Liver (tissue), 8 donors: ENCODE measurements at regions not wholly inside any gene's neighbourhood (a gene's known extent, or its start where the extent isn't known, plus 50 kb on each side); places are given as distances from the start of the nearest gene placed in this dataset.

Source experiments
- DNase-seq: peaks from one replicate; pipeline ENCODE4 v3.0.0-alpha.2; 2017; ENCODE audit warnings: low spot score
- H3K27ac ChIP-seq, 2 donors: one replicate each; pipeline ENCODE4 v1.7.0; 2013; ENCODE audit warnings: inconsistent platforms in 2 of 2, low read length in 2 of 2, control low read depth in 1 of 2, low read depth in 1 of 2, mild to moderate bottlenecking in 1 of 2
- H3K27me3 ChIP-seq, 4 donors: one replicate each; pipeline versions ENCODE4 v1.6.1 to v1.7.0; 2013; ENCODE audit warnings: low read length in 3 of 4, inconsistent platforms in 1 of 4, mild to moderate bottlenecking in 1 of 4, moderate library complexity in 1 of 4; ENCODE audit not compliant: control insufficient read depth in 4 of 4, insufficient read depth in 4 of 4
- H3K36me3 ChIP-seq, 4 donors: one replicate each; pipeline versions ENCODE4 v1.6.1 to v1.7.0; 2013; ENCODE audit warnings: low read length in 3 of 4, mild to moderate bottlenecking in 3 of 4, low read depth in 1 of 4, moderate library complexity in 1 of 4; ENCODE audit not compliant: control insufficient read depth in 4 of 4, insufficient read depth in 3 of 4
- H3K4me1 ChIP-seq, 4 donors: one replicate each; pipeline versions ENCODE4 v1.6.1 to v1.7.0; 2013; ENCODE audit warnings: low read length in 3 of 4, mild to moderate bottlenecking in 3 of 4, moderate library complexity in 1 of 4; ENCODE audit not compliant: control insufficient read depth in 4 of 4, insufficient read depth in 4 of 4
- H3K4me3 ChIP-seq, 3 donors: one replicate each; pipeline versions ENCODE4 v1.6.1 to v1.7.0; 2013; ENCODE audit warnings: low read length in 3 of 3, control low read depth in 1 of 3, low read depth in 1 of 3, mild to moderate bottlenecking in 1 of 3
- H3K9ac ChIP-seq, 2 donors: one replicate each; pipeline ENCODE4 v1.7.0; 2013; ENCODE audit warnings: low read length in 2 of 2, mild to moderate bottlenecking in 2 of 2, moderate library complexity in 2 of 2, control low read depth in 1 of 2, low read depth in 1 of 2
- H3K9me3 ChIP-seq, 4 donors: one replicate each; pipeline versions ENCODE4 v1.6.1 to v1.7.0; 2013; ENCODE audit warnings: low read length in 3 of 4; ENCODE audit not compliant: control insufficient read depth in 4 of 4
- CTCF ChIP-seq: fragments of 150-350 bp; IDR thresholded peaks from 2 replicates; pipeline ENCODE4 v1.5.1; 2017; ENCODE audit warnings: improper control_type of control experiment, low read depth, low read length; ENCODE audit not compliant: missing input control
- EGR1 ChIP-seq, 2 donors: IDR thresholded peaks; 2 replicates each; pipeline ENCODE4 v1.6.1; 2016 to 2018; ENCODE audit warnings: antibody characterized with exemption in 2 of 2, low read depth in 2 of 2
- FOXA2 ChIP-seq: IDR thresholded peaks from 2 replicates; pipeline ENCODE4 v1.6.1; 2016; ENCODE audit warnings: antibody characterized with exemption
- HNF4A ChIP-seq, 2 donors: conservative IDR thresholded peaks; 2 replicates each; pipeline ENCODE4 v1.6.1; 2016; ENCODE audit warnings: antibody characterized with exemption in 2 of 2, mild to moderate bottlenecking in 2 of 2
- HNF4G ChIP-seq: IDR thresholded peaks from 2 replicates; pipeline ENCODE4 v1.6.1; 2016; ENCODE audit warnings: antibody characterized with exemption
- MAX ChIP-seq: IDR thresholded peaks from 2 replicates; pipeline ENCODE4 v1.6.1; 2016; ENCODE audit warnings: antibody characterized with exemption
- NR2F2 ChIP-seq: IDR thresholded peaks from 2 replicates; pipeline ENCODE4 v1.6.1; 2016; ENCODE audit warnings: antibody characterized with exemption
- RAD21 ChIP-seq, 2 donors: IDR thresholded peaks; 2 replicates each; pipeline ENCODE4 v1.6.1; 2016; ENCODE audit warnings: antibody characterized with exemption in 2 of 2, mild to moderate bottlenecking in 2 of 2
- RXRA ChIP-seq, 2 donors: IDR thresholded peaks; 2 replicates each; pipeline ENCODE4 v1.6.1; 2017 to 2018; ENCODE audit warnings: antibody characterized with exemption in 2 of 2, mild to moderate bottlenecking in 1 of 2
- SP1 ChIP-seq: IDR thresholded peaks from 2 replicates; pipeline ENCODE4 v1.6.1; 2018; ENCODE audit warnings: antibody characterized with exemption, mild to moderate bottlenecking
- TAF1 ChIP-seq: conservative IDR thresholded peaks from 2 replicates; pipeline ENCODE4 v1.6.1; 2016; ENCODE audit warnings: antibody characterized with exemption, mild to moderate bottlenecking
- YY1 ChIP-seq: IDR thresholded peaks from 2 replicates; pipeline ENCODE4 v1.6.1; 2016; ENCODE audit warnings: antibody characterized with exemption, mild to moderate bottlenecking
- WGBS: extraction: QIAGEN DNeasy Blood & Tissue Kit; methylation state at CpG from one replicate; pipeline ENCODE4 v1.1.7; 2013; 5-methylcytosine and 5-hydroxymethylcytosine counted together
- TF ChIP-seq, protein P1 (sequence below): IDR thresholded peaks from 2 replicates; pipeline ENCODE4 v1.6.1; 2016; ENCODE audit warnings: antibody characterized with exemption
- TF ChIP-seq, protein P2 (sequence below): IDR thresholded peaks from 2 replicates; pipeline ENCODE4 v1.6.1; 2016; ENCODE audit warnings: antibody characterized with exemption, mild to moderate bottlenecking
- donor health status: healthy.
- donor health status: healthy.
- donor health status: healthy.
- donor health status: healthy.
- donor health status: healthy.

- Histone ChIP-seq H3K9me3 (no peaks in the 10 kb centered on the region), H3K4me3 (no peak overlapping the region), H3K36me3 (no peaks in the 10 kb centered on the region), H3K9ac (no peak overlapping the region), H3K4me1 (no peaks in the 10 kb centered on the region), H3K27me3 (no peaks in the 10 kb centered on the region), H3K27ac (no peak overlapping the region)
- no peak for DNase-seq
- WGBS = 92% methylated on average over 9 of the region's 9 CpGs
- TF ChIP-seq RXRA (IDR thresholded peaks at IDR 0.05) (no peak), YY1 (no peak), HNF4G (no peak), RAD21 (IDR thresholded peaks at IDR 0.05) (no peak), CTCF (no peak)
Observed at GRCh38 chr1:14440166-14440565, 158.3 kb upstream of the KAZN start.

DNA sequence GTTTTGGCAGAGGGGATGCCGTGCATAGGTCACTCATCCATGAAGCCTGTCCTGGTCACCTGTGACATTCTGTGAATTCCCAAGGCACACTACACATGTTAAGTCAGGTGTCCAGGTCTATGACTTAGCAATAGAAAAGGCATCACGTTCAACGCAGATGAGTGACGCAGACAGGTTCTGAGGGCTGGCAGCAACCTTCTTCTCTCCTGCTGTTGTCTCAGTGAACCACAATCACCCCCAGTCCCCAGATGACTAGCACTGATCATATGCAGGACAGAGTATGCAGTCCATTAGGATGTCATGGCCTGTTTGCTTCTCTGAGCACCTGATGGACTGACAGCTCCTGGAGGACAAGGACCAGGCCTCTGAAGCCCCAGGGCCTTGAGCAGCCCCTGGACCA, 157.8 kb upstream of the KAZN start:
- Histone ChIP-seq H3K27ac (no peak overlapping the region), H3K9ac (no peak overlapping the region), H3K4me1 (no peaks in the 10 kb centered on the region), H3K27me3 (no peaks in the 10 kb centered on the region), H3K36me3 (no peaks in the 10 kb centered on the region), H3K9me3 (no peaks in the 10 kb centered on the region), H3K4me3 (no peak overlapping the region)
- WGBS = 96% methylated on average over 4 of the region's 4 CpGs
- TF ChIP-seq EGR1 (IDR thresholded peaks at IDR 0.05; ENCODE audit: low read depth in 2 of 2) = no peak
- TF ChIP-seq HNF4G = no peak
- TF ChIP-seq SP1 = no peak
- no peak for TF ChIP-seq FOXA2
- TF ChIP-seq MAX = no peak
- TF ChIP-seq HNF4A (conservative IDR thresholded peaks at IDR 0.05) = no peak
- TF ChIP-seq, protein P1, sequence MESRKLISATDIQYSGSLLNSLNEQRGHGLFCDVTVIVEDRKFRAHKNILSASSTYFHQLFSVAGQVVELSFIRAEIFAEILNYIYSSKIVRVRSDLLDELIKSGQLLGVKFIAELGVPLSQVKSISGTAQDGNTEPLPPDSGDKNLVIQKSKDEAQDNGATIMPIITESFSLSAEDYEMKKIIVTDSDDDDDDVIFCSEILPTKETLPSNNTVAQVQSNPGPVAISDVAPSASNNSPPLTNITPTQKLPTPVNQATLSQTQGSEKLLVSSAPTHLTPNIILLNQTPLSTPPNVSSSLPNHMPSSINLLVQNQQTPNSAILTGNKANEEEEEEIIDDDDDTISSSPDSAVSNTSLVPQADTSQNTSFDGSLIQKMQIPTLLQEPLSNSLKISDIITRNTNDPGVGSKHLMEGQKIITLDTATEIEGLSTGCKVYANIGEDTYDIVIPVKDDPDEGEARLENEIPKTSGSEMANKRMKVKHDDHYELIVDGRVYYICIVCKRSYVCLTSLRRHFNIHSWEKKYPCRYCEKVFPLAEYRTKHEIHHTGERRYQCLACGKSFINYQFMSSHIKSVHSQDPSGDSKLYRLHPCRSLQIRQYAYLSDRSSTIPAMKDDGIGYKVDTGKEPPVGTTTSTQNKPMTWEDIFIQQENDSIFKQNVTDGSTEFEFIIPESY = no peak
- no peak for TF ChIP-seq TAF1
- TF ChIP-seq NR2F2 = no peak
- TF ChIP-seq RXRA (IDR thresholded peaks at IDR 0.05) = no peak
- TF ChIP-seq, protein P2, sequence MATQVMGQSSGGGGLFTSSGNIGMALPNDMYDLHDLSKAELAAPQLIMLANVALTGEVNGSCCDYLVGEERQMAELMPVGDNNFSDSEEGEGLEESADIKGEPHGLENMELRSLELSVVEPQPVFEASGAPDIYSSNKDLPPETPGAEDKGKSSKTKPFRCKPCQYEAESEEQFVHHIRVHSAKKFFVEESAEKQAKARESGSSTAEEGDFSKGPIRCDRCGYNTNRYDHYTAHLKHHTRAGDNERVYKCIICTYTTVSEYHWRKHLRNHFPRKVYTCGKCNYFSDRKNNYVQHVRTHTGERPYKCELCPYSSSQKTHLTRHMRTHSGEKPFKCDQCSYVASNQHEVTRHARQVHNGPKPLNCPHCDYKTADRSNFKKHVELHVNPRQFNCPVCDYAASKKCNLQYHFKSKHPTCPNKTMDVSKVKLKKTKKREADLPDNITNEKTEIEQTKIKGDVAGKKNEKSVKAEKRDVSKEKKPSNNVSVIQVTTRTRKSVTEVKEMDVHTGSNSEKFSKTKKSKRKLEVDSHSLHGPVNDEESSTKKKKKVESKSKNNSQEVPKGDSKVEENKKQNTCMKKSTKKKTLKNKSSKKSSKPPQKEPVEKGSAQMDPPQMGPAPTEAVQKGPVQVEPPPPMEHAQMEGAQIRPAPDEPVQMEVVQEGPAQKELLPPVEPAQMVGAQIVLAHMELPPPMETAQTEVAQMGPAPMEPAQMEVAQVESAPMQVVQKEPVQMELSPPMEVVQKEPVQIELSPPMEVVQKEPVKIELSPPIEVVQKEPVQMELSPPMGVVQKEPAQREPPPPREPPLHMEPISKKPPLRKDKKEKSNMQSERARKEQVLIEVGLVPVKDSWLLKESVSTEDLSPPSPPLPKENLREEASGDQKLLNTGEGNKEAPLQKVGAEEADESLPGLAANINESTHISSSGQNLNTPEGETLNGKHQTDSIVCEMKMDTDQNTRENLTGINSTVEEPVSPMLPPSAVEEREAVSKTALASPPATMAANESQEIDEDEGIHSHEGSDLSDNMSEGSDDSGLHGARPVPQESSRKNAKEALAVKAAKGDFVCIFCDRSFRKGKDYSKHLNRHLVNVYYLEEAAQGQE = no peak
- DNase-seq = no peak
